Tibial nerve (tissue), 4 donors: ENCODE measurements at regions not wholly inside any gene's neighbourhood (a gene's known extent, or its start where the extent isn't known, plus 50 kb on each side); places are given as distances from the start of the nearest gene placed in this dataset.

Experiments
- CTCF ChIP-seq, 5 experiments: fragments of 200-600 bp in 3 of 5; fragments of 450-650 bp in 2 of 5; sonication (generic) in 3 of 5; IDR thresholded peaks; one replicate each; pipeline ENCODE4 v1.5.1; 2016 to 2019; ENCODE audit warnings: antibody characterized with exemption in 5 of 5, mild to moderate bottlenecking in 3 of 5, moderate library complexity in 2 of 5
- EP300 ChIP-seq, 2 donors: sonication (generic); formaldehyde crosslinking; IDR thresholded peaks; one replicate each; pipeline ENCODE4 v1.6.1; 2017; ENCODE audit warnings: antibody characterized with exemption in 2 of 2, mild to moderate bottlenecking in 1 of 2

DNA sequence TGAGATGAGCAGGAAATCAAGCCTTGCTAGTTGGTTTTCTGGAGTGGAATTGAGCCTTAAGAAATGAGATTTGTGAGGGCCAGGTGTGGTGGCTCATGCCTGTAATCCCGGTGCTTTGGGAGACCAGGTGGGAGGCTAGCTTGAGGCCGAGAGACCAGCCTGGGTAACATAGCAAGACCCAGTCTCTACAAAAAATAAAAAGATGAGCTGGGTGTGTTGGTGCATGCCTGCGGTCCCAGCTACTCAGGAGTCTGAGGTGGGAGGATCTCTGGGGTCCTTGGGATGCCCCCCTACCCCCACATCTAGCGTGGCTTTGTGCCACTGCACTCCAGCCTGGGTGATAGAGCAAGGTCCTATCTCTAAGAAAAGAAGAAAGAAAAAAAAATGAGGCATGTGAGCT, 104.2 kb upstream of the RTL1 start:
- no peak for TF ChIP-seq EP300 (IDR thresholded peaks at IDR 0.05)
- TF ChIP-seq CTCF (IDR thresholded peaks at IDR 0.05) = no peak
